GM18861 (cell line): ENCODE measurements at regions not wholly inside any gene's neighbourhood (a gene's known extent, or its start where the extent isn't known, plus 50 kb on each side); places are given as distances from the start of the nearest gene placed in this dataset.
"Not testable (repeated sequence)": the region's sequence is repeated elsewhere in the genome, so short reads cannot be mapped to it uniquely, and the experiment has no call there.

Experiments
- ATAC-seq: cut with Tn5 transposase; IDR thresholded peaks from one replicate; pipeline ENCODE4 v1.9.1; 2021; ENCODE audit not compliant: unreplicated experiment

DNA sequence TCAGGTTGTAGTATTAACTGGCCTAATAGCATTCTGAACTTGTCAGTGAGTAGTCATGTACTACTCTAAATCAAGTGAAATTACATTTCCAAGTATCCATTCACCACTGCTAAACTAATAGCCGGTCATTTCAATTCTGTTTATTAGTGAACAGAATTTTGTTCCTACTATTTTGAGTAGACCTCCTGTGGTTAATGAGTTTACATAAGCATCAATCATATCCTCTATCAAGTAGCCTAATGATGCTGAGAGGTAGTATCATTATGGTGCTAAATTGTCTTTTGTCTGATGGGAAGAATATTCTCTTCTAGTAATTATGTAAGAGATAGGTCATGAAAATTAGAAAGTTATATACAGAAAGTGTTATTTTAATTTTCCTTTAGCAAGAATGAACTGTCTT, 602.8 kb downstream of the KCNT2 start:
- no peak for ATAC-seq

DNA sequence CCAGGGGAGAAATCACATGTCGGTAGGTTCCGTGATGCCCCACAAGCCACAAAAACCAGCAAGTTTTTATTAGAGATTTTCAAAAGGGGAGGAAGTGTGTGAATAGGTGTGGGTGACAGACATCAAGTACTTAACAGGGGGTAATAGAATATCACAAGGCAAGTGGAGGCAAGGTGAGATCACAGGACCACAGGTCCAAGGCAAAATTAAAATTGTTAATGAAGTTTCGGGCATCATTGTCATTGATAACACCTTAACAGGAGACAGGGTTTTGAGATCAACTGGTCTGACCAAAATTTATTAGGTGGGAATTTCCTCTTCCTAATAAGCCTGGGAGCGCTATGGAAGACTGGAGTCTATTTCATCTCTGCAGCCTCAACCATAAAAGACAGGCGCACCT, 603.9 kb downstream of the KCNT2 start:
- not testable (repeated sequence) for ATAC-seq

- no peak for ATAC-seq
These were observed 605.3 kb downstream of the KCNT2 start for GRCh38 chr1:196002906-196003305.

- ATAC-seq = not testable (repeated sequence)
These were observed 605.9 kb downstream of the KCNT2 start for GRCh38 chr1:196002296-196002695.

DNA sequence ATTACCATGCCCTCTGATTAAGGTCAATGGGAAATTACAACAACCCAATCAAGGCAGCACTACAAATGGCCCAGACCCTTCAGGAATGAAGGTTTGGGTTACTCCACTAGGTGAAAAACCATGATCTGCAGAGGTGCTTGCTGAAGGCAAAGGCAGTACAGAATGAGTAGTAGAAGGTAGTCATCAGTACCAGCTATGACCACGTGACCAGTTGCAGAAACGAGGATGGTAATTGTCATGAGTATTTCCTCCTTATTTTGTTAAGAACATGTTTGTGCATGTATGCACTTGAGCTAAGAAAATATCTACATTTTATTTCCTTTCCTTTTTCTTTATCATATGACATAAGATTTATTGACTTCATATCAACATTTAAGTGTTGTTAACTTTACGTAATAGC, 607.1 kb downstream of the KCNT2 start:
- no peak for ATAC-seq

DNA sequence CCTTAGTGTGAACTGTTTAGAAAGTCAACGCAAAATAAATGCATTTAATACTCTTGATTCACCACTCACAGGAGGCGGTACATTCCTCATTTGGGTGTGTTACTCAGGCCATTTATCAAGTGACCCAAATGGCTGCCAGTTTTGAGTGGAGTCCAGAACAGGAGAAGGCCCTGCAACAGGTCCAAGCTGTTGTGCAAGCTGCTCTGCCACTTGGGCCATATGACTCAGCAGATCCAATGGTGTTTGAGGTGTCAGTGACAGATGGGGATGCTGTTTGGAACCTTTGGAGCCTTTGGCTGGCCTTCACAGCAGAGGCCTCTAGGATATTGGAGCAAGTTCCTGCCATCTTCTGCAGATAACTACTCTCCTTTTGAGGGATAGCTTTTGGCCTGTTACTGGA, 609.2 kb downstream of the KCNT2 start:
- ATAC-seq = no peak

DNA sequence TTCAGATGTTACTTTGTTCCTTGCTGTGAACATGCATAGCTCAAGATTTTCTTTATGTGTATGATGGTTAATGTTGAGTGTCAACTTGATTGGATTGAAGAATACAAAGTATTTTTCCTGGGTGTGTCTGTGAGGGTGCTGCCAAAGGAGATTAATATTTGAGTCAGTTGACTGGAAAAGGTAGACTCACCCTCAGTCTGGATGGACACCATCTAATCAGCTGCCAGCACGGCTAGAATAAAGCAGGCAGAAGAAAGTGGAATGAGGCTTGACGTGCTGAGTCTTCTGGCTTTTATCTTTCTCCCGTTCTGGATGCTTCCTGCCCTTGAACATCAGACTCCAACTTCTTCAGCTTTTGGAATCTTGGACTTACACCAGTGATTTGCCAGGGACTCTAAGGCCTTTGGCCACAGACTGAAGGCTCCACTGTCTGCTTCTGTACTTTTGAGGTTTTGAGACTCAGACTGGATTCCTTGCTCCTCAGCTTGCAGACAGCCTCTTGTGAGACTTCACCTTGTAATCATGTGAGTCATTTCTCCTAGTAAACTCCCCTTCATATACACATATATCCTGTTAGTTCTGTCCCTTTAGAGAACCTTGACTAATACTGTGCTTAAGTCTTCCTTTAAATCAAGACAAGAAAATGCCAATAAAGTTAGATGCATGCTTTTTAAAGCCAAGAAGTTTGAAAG, 626.6 kb downstream of the KCNT2 start:
- no peak for ATAC-seq

DNA sequence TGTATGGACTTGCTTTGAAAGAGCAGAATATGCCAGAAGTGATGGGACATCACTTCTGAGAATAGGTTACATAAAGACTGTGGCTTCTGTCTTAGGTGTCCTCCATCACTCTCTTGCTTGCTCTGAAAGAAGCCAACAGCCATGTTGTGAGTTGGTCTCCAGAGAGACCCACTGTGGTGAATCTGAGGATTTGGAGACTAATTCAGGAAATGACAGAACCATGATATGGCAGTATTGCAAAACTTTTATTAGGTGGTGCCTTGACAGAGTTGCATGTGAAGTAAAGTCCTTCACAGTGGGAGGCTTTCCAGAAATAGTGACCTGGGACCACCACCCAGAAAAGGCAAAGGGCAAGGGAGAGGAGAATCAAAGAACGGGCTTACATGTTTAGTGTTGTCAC, 628.6 kb downstream of the KCNT2 start:
- no peak for ATAC-seq

DNA sequence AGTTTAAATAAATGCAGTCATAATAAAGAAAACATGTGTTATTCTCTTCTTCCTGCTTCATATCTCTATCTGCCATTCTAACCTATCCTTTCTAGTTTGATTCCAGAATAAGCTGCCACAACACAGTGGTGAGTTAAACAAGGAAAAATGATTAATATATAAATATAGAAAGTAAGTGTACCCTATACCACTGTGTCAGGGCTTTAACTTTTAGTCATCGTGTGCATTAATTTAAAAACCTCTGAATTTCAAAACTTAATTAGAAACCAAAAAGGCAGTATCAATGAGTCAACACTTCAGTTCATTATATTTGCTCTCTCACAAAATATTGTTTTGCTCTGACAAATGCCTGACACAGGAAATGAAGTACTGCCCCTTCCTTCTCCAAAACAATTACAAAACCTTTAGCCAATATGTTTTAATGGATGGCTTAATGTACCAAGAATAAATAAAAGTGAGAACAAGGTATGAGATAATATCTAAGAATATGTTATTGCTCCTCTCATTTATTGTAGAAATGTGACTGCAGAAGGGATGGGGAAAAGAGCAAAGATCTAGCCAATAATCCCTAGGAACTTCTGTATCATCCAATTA, 634.8 kb downstream of the KCNT2 start:
- no peak for ATAC-seq

DNA sequence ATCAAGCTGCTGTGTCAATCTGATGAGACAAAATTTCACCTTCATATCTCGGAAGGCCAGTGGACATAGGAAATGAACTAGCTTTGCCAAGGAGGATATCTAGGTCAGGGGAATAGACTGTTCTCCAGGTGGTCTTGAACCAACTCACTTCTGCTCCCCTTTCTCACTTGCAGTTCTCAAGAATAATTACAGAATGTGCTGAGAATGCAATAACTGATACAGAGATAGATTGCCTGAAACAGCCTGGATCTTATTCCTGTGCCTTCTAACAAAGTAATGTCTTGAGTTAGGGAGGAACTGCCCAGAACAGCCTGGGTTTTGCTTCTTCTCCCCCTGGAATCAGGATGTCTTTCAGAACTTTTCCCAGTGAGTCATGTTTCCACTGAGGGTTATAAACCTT, 636.7 kb downstream of the KCNT2 start:
- ATAC-seq = no peak

DNA sequence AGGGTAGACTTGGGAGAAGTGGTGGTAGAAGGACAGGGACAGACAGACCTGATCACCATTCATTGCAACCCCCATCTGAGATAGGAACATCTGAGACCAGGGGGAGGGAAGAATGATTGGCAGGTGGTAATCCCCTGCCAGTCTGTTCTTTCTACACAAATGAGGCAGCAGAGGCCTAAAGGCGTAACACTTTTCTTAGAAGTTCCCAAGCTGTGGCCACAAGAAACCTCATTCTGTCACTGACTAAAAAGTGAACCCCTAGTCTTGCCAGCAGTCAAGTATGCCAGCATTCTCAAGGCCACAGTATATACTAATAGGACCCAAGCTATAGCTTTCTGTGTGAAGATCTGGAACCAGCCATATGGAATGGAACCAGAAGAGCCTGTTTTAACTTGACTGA, 638.0 kb downstream of the KCNT2 start:
- no peak for ATAC-seq

GRCh38 chr1:195965475-195965874, 642.8 kb downstream of the KCNT2 start:
- no peak for ATAC-seq

- ATAC-seq = no peak
These were observed 643.2 kb downstream of the KCNT2 start for GRCh38 chr1:195965036-195965435.

- no peak for ATAC-seq
These were observed 643.7 kb downstream of the KCNT2 start for GRCh38 chr1:195964516-195964915.

DNA sequence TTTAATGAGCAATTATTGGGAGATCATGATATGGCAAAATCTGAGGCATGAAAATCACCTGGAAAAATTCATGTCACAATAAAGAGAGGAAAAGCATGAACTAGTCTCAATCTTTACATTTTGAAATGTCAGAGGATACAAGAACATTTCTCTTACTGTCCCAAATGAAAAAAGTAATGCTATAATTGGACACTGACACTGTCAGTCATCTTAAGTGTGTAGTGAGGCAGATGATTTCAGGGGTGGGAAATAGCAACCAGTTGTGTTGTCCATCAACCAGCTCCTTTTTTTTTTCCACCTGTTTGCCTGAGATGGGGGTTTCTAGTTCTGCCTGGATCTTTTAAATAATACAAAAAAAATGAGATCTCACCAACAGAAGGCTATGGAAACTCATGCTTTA, 646.2 kb downstream of the KCNT2 start:
- ATAC-seq = no peak

DNA sequence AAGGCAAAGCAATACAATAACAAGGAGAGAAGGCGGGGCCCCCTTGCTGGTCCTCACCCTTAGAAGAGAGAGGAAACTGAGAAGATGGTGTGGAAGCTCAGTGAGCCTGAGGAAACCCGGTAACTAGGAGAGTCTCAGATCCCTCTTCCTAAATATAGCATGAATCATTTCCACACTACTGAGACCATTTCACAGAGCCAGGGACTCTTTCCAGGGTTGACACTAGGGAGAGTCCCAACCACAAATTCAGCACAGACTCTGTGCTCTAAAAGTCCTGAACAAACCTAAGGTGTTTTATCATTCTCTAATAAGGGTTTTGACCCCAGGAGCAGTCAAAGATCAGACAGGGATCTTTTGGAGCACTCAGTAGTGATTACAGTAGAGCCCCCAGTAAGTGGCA, 647.7 kb downstream of the KCNT2 start:
- ATAC-seq = no peak

- no peak for ATAC-seq
These were observed 650.1 kb downstream of the KCNT2 start for GRCh38 chr1:195958131-195958530.

- ATAC-seq = no peak
These were observed 651.4 kb downstream of the KCNT2 start for GRCh38 chr1:195956845-195957244.

DNA sequence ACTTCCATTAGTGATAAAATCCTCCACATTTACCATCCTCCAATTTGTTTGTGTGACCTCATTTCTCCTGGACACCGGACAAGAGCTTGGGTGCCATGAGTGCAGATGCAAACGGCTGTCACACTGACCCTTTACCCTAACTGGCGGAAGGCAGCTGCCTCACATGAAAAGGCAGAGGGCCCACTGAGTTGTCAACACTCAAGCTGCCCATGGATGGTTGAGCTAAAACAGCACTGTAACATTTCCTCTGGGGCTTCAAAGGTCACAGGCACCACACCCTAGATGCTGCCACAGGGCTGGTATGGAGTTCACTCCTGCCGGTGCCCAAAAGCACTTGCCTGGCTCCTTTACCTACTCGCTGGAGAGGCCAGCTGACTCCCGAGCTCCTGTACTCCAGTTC, 653.4 kb downstream of the KCNT2 start:
- ATAC-seq = no peak

- ATAC-seq = no peak
These were observed 656.9 kb downstream of the KCNT2 start for GRCh38 chr1:195951313-195951712.

- ATAC-seq = no peak
These were observed 659.9 kb downstream of the KCNT2 start for GRCh38 chr1:195948123-195948895.

DNA sequence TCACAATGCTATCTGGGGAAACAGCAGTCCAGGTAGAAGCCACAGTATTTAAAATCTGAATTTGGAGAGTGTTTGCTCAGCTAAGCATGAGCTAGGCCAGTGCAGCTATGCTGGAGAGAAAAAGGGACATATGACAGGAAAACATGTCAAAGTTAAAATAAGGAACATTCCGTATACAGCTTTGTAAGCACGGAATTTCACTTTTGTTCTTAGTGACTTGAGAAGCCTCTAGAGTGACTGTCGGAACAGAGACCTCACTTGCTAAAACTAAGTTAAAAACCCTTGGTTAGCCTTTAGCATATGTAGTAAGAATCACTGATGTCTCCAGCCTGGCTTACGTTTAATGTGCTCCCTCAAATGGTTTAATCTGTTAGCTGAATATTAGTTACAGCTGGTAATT, 661.7 kb downstream of the KCNT2 start:
- ATAC-seq = no peak
